Progenitor cell of endocrine pancreas (in vitro differentiated cells): ENCODE measurements at regions not wholly inside any gene's neighbourhood (a gene's known extent, or its start where the extent isn't known, plus 50 kb on each side); places are given as distances from the start of the nearest gene placed in this dataset.

Source experiments
- DNase-seq: peaks from one replicate; pipeline ENCODE4 v3.0.0; 2021; ENCODE audit warnings: low spot score; ENCODE audit not compliant: unreplicated experiment
- H3K27ac Mint-ChIP-seq: 2 replicates; pipeline ENCODE4 v1.8.0; 2021; ENCODE audit warnings: mild to moderate bottlenecking, moderate library complexity, mixed read lengths
- H3K27me3 Mint-ChIP-seq: 2 replicates; pipeline ENCODE4 v1.8.0; 2021; ENCODE audit warnings: mixed read lengths
- H3K36me3 Mint-ChIP-seq: 2 replicates; pipeline ENCODE4 v1.8.0; 2022; ENCODE audit warnings: mixed read lengths; ENCODE audit not compliant: insufficient read depth
- H3K4me1 Mint-ChIP-seq: 2 replicates; pipeline ENCODE4 v1.8.0; 2021; ENCODE audit warnings: low read depth, mixed read lengths
- H3K4me3 Mint-ChIP-seq: 2 replicates; pipeline ENCODE4 v1.8.0; 2021; ENCODE audit warnings: low read depth, mild to moderate bottlenecking, moderate library complexity, mixed read lengths
- H3K9me3 Mint-ChIP-seq: 2 replicates; pipeline ENCODE4 v1.8.0; 2021; ENCODE audit warnings: low read depth, mixed read lengths
- TF ChIP-seq, protein P1 (sequence below): fragments of 200-600 bp; sonication (generic); IDR thresholded peaks from one replicate; pipeline ENCODE4 v1.5.0; 2021; ENCODE audit warnings: antibody characterized with exemption, mild to moderate bottlenecking; ENCODE audit not compliant: unreplicated experiment

DNA sequence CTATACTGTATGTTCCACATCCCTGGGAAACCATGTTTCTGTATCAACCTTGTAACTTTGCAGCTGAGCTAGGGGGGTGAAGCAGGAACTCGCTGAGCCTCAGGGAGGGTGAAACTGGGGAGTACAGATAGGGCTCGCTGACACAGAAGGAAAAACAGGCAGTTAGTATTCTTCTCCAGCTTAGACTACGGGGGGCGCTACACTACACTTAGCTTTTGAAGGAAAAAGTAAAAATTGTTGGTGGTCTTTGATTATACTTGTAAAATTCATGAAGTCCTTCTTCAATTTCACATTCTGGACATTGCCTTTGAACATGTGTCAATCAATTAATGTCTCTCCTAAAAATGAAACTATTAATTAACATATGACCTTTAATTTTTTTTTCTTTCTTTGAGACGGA lies 73.5 kb upstream of the RGMA start:
- Mint-ChIP-seq H3K27ac (no peak overlapping the region), H3K9me3 (no peaks in the 10 kb centered on the region), H3K4me1 (no peaks in the 10 kb centered on the region), H3K36me3 (no peaks in the 10 kb centered on the region), H3K27me3 (peaks cover 54% of the 10 kb centered on the region), H3K4me3 (no peak overlapping the region)
- TF ChIP-seq, protein P1, sequence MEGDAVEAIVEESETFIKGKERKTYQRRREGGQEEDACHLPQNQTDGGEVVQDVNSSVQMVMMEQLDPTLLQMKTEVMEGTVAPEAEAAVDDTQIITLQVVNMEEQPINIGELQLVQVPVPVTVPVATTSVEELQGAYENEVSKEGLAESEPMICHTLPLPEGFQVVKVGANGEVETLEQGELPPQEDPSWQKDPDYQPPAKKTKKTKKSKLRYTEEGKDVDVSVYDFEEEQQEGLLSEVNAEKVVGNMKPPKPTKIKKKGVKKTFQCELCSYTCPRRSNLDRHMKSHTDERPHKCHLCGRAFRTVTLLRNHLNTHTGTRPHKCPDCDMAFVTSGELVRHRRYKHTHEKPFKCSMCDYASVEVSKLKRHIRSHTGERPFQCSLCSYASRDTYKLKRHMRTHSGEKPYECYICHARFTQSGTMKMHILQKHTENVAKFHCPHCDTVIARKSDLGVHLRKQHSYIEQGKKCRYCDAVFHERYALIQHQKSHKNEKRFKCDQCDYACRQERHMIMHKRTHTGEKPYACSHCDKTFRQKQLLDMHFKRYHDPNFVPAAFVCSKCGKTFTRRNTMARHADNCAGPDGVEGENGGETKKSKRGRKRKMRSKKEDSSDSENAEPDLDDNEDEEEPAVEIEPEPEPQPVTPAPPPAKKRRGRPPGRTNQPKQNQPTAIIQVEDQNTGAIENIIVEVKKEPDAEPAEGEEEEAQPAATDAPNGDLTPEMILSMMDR, result no peak
- no peak for DNase-seq

DNA sequence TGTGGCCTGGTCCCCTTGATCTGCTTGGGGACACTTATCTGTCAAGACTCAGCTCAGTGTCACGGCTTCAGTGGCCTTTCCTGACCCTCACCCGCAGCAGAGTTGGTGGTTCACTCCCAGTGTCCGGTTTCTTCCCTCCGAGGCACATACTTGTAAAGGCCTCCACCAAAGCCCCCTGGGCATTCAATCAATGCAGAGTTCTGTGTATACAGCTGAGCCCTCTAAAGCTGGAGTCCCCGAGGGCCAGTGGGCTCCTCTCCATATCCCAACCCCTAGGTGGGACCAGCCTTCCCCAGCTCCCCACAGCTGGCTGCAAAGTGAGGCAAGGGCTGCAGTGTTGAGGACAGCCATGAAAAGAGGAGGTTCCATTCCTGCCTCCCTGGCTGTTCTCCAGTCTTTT lies 70.9 kb upstream of the RGMA start:
- Mint-ChIP-seq H3K27ac (no peak overlapping the region), H3K4me3 (no peak overlapping the region), H3K9me3 (no peaks in the 10 kb centered on the region), H3K36me3 (no peaks in the 10 kb centered on the region), H3K27me3 (peaks cover 37% of the 10 kb centered on the region), H3K4me1 (no peaks in the 10 kb centered on the region)
- DNase-seq, result no peak
- TF ChIP-seq, protein P1, result no peak

- no peak overlapping the region for H3K4me3 Mint-ChIP-seq
- H3K27ac Mint-ChIP-seq, result no peak overlapping the region
- DNase-seq, result no peak
- H3K4me1 Mint-ChIP-seq, result no peaks in the 10 kb centered on the region
- peaks cover 26% of the 10 kb centered on the region for H3K27me3 Mint-ChIP-seq
- no peaks in the 10 kb centered on the region for H3K36me3 Mint-ChIP-seq
- no peaks in the 10 kb centered on the region for H3K9me3 Mint-ChIP-seq
- TF ChIP-seq, protein P1, result no peak
Observed at GRCh38 chr15:93158097-93158900, 69.3 kb upstream of the RGMA start.

GRCh38 chr15:93154666-93155065 lies 65.7 kb upstream of the RGMA start:
- Mint-ChIP-seq H3K36me3 (no peaks in the 10 kb centered on the region), H3K9me3 (no peaks in the 10 kb centered on the region), H3K4me1 (no peaks in the 10 kb centered on the region), H3K27me3 (peaks cover 12% of the 10 kb centered on the region), H3K4me3 (no peak overlapping the region), H3K27ac (no peak overlapping the region)
- DNase-seq, result no peak
- TF ChIP-seq, protein P1, result no peak

DNA sequence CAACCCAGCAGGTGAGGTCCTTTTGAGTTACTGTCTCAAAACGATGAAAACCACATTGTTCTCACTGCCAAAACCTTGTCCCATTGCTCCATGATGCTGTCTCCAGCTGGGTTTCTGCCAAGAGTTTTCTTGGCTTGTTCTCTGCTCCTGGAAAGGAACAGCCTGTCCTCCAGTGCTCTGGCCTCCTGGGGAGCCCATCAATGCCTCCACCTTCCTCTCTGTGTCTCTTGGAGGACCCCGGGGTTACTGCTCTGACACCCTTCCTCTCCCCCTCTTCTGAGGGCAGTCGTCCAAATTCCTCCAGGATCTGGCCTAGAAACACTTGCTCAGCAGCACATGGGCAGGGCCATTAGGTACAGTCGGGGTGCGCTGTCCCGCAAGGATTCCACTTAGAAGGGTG lies 63.9 kb upstream of the RGMA start:
- H3K27ac Mint-ChIP-seq, result no peak overlapping the region

More for the DNA sequence above, 63.9 kb upstream of the RGMA start:
- no peaks in the 10 kb centered on the region for H3K9me3 Mint-ChIP-seq
- no peaks in the 10 kb centered on the region for H3K36me3 Mint-ChIP-seq
- DNase-seq, result no peak
- TF ChIP-seq, protein P1, result no peak
- H3K4me3 Mint-ChIP-seq, result no peak overlapping the region
- H3K27me3 Mint-ChIP-seq, result peaks cover 8% of the 10 kb centered on the region
- H3K4me1 Mint-ChIP-seq, result no peaks in the 10 kb centered on the region
